Coronary artery (tissue), 2 donors: ENCODE measurements at regions not wholly inside any gene's neighbourhood (a gene's known extent, or its start where the extent isn't known, plus 50 kb on each side); places are given as distances from the start of the nearest gene placed in this dataset.
"Not testable (repeated sequence)": the region's sequence is repeated elsewhere in the genome, so short reads cannot be mapped to it uniquely, and the experiment has no call there.

Experiments used
- DNase-seq: peaks from one replicate; pipeline ENCODE4 v3.0.0-alpha.2; 2017; ENCODE audit warnings: low spot score
- H3K27ac ChIP-seq, 2 donors: fragments of 200-600 bp; sonication (generic); one replicate each; pipeline ENCODE4 v1.5.1; 2016 to 2019
- H3K4me3 ChIP-seq: fragments of 200-600 bp; sonication (generic); 2 replicates; pipeline ENCODE4 v1.5.1; 2016; ENCODE audit warnings: mild to moderate bottlenecking, moderate library complexity
- TF ChIP-seq, protein P1 (sequence below): fragments of 200-600 bp; sonication (generic); IDR thresholded peaks from one replicate; pipeline ENCODE4 v1.5.1; 2019; ENCODE audit warnings: antibody characterized with exemption

DNA sequence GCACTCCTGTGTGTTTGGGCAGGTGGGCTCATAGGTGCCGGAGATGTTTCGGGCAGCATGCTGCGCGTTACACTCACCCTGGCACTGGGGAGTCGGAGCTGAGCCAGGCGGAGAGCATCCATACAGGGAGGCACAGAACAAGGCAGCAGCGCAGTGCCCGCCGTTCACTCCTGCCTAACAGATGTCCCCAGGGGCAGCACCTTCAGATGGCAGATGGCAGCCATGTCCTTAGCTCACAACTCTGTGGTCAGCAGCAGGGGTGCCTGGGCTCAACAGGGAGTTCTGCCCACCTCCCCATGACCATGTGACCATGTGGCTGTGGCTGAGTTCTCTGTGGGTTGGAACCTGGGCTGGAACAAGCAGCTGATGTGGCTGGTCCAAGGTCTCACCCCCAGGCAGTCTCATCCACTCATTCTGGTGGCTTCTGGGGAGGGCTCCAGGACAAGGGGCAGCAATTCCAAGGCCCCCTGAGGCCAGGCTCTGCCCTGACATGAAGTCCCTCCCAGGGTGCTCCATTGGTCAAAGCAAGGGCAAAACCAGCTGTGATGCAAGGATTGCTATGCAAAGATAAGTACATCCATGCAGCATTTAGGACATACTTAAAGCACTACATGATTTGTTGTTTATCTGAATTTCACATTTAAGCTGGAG, 64.2 kb downstream of the MRPL36 start:
- no peak overlapping the region for H3K4me3 ChIP-seq
- TF ChIP-seq, protein P1, sequence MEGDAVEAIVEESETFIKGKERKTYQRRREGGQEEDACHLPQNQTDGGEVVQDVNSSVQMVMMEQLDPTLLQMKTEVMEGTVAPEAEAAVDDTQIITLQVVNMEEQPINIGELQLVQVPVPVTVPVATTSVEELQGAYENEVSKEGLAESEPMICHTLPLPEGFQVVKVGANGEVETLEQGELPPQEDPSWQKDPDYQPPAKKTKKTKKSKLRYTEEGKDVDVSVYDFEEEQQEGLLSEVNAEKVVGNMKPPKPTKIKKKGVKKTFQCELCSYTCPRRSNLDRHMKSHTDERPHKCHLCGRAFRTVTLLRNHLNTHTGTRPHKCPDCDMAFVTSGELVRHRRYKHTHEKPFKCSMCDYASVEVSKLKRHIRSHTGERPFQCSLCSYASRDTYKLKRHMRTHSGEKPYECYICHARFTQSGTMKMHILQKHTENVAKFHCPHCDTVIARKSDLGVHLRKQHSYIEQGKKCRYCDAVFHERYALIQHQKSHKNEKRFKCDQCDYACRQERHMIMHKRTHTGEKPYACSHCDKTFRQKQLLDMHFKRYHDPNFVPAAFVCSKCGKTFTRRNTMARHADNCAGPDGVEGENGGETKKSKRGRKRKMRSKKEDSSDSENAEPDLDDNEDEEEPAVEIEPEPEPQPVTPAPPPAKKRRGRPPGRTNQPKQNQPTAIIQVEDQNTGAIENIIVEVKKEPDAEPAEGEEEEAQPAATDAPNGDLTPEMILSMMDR = no peak
- H3K27ac ChIP-seq = no peak overlapping the region
- DNase-seq = peak; percentile 67

DNA sequence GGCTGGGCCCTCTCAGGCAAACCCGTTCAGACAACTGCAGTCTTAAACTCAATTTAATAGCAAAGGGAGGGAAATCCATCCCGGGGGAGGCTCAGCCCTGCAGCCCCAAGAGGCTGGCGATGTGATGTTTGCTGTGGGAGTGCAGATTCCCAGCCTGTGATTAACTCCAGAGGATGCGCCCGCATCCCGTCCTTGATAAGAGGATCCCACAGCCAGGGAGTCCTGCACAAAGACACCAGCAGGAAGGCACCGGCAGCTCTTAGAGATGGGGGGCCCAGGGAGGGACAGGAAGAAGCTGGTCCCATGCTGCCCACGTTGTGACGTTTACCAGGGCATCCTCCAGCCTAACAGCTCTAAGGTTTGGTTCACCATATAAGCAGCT, 64.7 kb downstream of the MRPL36 start:
- no peak for DNase-seq
- TF ChIP-seq, protein P1 = no peak

DNA sequence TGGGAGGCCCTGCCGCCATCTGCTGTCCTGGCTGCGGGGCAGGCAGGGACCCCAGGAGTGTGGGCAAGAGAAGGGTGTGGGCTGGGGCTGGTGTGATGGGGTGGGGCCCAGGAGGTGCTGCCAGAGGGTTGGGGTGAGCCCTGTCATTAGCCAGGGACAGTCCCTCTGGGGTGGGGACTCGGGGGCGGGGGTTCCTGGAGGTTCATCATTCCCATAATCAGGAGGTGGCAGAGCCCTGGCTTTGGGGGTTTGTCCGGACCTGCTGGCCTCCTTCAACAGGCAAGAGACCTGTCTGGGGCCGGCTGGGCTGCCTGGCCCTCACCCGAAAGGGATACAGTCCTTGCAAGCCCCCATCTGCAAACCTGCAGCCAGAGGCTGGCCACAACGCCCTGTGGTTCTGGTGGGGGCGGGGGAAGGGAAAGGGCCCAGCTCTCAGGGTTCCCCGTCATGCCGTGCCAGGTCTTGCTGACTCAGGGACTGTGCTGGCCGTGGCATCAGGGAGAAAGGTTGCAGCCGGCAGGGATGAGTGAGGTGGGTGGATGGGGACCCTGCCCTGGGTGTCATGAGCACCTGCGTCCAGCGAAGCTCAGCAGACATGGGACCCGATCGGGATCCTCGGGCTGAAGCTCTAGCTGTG, 65.2 kb downstream of the MRPL36 start:
- Histone ChIP-seq H3K27ac (no peak overlapping the region), H3K4me3 (no peak overlapping the region)
- TF ChIP-seq, protein P1 = no peak
- DNase-seq = no peak

More for the DNA sequence above, 64.7 kb downstream of the MRPL36 start:
- H3K4me3 ChIP-seq = no peak overlapping the region
- no peak overlapping the region for H3K27ac ChIP-seq

DNA sequence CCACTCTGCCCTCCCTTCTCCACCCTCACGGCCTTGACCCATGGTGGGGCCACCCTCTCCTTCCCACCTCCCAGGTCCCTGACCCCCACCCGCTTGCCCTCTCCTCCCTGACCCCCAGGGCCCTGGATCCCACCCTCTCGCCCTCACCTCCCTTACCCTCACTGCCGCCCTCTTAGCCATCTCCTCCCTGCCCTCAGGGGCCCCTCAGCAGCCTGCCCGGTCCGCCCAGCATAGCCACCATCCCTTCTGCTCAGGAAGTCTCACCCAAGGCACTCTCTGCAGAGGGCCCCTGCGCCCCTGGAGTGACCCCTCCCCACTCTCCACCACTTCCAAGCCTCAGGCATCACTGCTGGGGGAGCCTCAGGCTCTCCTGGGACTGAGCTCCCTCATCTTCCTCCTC, 66.3 kb downstream of the MRPL36 start:
- DNase-seq = no peak
- TF ChIP-seq, protein P1 = no peak
- no peak overlapping the region for H3K4me3 ChIP-seq
- no peak overlapping the region for H3K27ac ChIP-seq

DNA sequence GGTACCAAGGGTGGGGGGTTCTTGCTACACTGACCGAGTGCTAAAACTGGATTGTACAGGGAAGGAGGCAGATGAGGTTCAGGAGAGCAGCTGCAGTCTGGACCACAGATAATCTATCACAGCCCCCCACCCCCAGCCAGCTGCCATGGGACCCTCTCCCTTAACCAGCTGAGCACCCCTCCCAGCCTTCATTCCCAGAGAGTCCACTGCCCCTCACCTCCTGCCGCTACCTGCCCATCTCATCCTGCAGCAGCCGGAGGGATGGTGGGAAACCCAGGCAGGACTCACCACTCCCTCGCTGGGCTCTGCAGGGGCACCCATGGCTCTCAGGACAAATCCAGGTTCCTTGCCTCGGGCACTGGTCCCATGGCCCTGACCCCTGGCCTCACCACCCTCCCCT, 66.7 kb downstream of the MRPL36 start:
- DNase-seq = peak; percentile 16

DNA sequence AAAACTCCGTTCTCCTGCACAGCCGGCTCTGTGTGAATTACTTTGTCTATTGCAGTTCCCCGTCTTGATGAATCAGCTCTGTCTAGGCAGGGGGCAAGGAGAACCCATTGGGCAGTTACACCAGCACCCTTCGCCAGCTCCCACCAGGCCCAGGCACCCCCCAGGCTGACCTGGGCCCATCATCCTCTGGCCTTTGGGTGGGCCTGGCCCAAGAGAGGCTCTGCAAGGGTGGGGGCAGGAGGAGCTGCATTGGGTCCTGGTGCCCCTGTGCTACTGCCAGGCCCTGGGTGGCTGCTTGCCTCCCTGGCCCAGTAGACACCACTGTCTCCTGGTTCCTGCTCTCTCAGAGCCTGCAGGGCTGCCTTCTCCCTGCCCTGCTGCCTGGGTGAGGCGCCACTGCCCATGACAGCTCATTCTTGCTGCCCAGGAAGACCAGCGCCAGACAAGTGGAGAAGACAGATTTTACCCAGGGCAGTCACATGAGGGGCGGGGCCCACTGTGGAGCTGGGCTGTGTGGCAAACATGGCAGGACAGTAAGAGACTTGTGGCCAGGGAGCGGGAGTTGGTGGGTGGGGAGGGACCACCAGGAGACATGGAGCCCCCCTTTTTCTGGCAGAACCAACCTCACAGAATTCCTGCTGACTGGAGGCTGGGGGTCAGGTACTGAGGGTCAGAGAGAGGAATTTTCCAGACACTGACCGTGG, 67.2 kb downstream of the MRPL36 start:
- H3K27ac ChIP-seq = no peak overlapping the region
- TF ChIP-seq, protein P1 = no peak
- H3K4me3 ChIP-seq = no peak overlapping the region
- peak; percentile 67 for DNase-seq

More for the DNA sequence above, 66.7 kb downstream of the MRPL36 start:
- TF ChIP-seq, protein P1 = no peak
- no peak overlapping the region for H3K4me3 ChIP-seq
- no peak overlapping the region for H3K27ac ChIP-seq

DNA sequence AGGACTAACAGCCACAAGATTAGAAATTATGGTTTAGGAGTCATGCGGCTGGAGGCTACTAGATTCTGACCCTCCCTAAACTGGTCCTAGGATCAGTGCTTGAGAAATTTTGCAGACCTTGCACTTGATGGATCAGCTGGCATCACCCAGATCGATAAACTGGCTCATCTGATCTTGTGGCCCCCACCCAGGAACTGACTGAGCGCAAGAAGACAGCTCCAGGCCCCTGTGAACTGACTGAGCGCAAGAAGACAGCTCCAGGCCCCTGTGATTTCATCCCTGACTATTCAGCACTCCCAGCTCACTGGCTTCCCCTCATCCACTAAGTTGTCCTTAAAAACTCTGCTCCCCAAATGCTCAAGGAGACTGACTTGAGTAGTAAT, 67.8 kb downstream of the MRPL36 start:
- not testable (repeated sequence) for DNase-seq, H3K27ac ChIP-seq, H3K4me3 ChIP-seq
